Activated T-helper 17 cell treated with anti-CD3 and anti-CD28 coated beads, Interleukin-2, amount 50 U/mL, for 72 hours (primary cell): ENCODE measurements at regions not wholly inside any gene's neighbourhood (a gene's known extent, or its start where the extent isn't known, plus 50 kb on each side); places are given as distances from the start of the nearest gene placed in this dataset.

ENCODE experiments used
- ATAC-seq: fragments of 150-1000 bp; cut with Tn5 transposase; replicated peaks from 2 replicates; pipeline ENCODE4 v1.10.0; 2021; ENCODE audit warnings: mild to moderate bottlenecking, moderate library complexity
- H3K27ac Mint-ChIP-seq: one replicate; pipeline ENCODE4 v1.8.0; 2022; ENCODE audit warnings: mixed read lengths
- H3K27me3 Mint-ChIP-seq: one replicate; pipeline ENCODE4 v1.8.0; 2022; ENCODE audit warnings: mixed read lengths
- H3K36me3 Mint-ChIP-seq: one replicate; pipeline ENCODE4 v1.8.0; 2022; ENCODE audit warnings: low read depth, mild to moderate bottlenecking, mixed read lengths
- H3K4me1 Mint-ChIP-seq: one replicate; pipeline ENCODE4 v1.8.0; 2022; ENCODE audit warnings: mixed read lengths
- H3K4me3 Mint-ChIP-seq: one replicate; pipeline ENCODE4 v1.8.0; 2022; ENCODE audit warnings: mild to moderate bottlenecking, mixed read lengths
- H3K9me3 Mint-ChIP-seq: one replicate; pipeline ENCODE4 v1.8.0; 2022; ENCODE audit warnings: mixed read lengths

DNA sequence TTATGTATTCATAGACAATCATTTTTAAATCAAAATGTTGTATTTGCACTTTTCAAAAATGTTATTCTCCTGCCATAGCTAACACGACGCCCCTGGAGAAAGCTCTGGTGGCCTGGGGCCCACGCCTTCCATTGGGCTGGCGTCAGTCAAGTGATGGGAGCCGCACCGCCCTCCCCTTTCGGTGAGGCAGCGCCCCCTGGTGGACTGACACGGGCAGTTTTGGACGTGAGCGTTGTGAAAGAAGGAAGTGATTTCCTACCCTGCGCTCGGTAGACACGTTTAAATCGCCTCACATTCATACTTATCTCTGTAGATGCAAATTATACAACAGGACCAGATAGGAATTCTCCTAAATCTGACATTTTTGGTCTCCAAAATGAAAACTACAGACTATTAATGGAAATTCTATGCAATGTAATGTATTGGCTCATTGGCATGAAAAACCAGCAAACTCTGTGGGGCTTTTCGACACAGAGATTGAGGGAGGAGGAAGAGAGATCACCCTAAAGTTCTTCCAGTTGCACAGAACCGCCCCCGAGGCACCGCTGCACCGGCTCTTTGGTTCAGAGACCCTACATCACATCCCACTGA, 326.2 kb upstream of the SOX11 start:
- Mint-ChIP-seq H3K27ac (no peak overlapping the region), H3K9me3 (peaks cover 9% of the 10 kb centered on the region), H3K36me3 (no peaks in the 10 kb centered on the region), H3K4me3 (no peak overlapping the region), H3K27me3 (no peaks in the 10 kb centered on the region), H3K4me1 (no peaks in the 10 kb centered on the region)
- peak; percentile 62 for ATAC-seq

DNA sequence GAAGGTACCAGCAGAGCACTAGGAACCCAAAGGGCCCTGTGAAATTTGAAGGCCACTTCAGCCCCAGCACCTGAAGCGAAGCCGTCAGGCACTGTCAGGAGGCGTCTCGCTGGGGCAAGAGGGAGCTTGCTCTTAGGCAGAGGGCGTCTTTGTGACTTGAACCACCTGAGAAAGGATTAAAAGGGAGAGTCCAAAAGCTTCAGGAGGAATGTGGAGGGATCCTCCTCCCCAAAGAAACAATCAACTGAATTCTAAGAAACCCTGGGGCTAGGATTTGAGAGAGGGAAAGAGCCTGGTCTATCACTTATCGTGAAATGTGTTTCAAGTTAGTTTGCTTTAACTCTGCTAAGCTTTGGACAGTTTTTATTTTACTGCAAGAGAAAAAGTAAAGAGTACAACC, 324.9 kb upstream of the SOX11 start:
- peaks cover 9% of the 10 kb centered on the region for H3K9me3 Mint-ChIP-seq
- no peak for ATAC-seq
- no peak overlapping the region for H3K27ac Mint-ChIP-seq
- H3K36me3 Mint-ChIP-seq: no peaks in the 10 kb centered on the region
- H3K27me3 Mint-ChIP-seq: no peaks in the 10 kb centered on the region
- H3K4me1 Mint-ChIP-seq: no peaks in the 10 kb centered on the region
- H3K4me3 Mint-ChIP-seq: no peak overlapping the region

- ATAC-seq: no peak
- H3K27ac Mint-ChIP-seq: no peak overlapping the region
- no peaks in the 10 kb centered on the region for H3K36me3 Mint-ChIP-seq
- H3K27me3 Mint-ChIP-seq: no peaks in the 10 kb centered on the region
- H3K4me3 Mint-ChIP-seq: no peak overlapping the region
- H3K4me1 Mint-ChIP-seq: no peaks in the 10 kb centered on the region
- peaks cover 9% of the 10 kb centered on the region for H3K9me3 Mint-ChIP-seq
Observed at GRCh38 chr2:5368263-5368662, 323.9 kb upstream of the SOX11 start.

DNA sequence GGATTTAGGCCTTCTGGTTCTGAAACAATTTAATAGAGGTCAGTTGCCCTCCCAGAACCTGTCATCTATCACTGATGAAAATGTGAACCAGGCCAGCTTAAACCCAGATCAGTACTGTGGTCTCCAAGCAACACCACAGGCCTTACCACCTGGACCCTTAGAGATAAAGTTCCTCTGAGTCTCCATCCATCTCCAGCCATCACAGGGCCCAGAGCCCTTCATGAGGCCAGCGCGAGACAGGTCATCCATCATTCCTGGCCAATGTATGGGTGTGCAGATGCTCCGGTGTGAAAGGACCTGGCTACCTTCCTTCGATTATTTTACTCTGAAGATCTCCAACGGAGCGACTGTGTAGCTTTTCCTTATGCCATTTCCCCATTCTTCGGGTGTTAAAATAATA, 322.7 kb upstream of the SOX11 start:
- no peak for ATAC-seq
- Mint-ChIP-seq H3K36me3 (no peaks in the 10 kb centered on the region), H3K27ac (no peak overlapping the region), H3K27me3 (no peaks in the 10 kb centered on the region), H3K4me3 (no peak overlapping the region), H3K4me1 (no peaks in the 10 kb centered on the region), H3K9me3 (peaks cover 9% of the 10 kb centered on the region)

DNA sequence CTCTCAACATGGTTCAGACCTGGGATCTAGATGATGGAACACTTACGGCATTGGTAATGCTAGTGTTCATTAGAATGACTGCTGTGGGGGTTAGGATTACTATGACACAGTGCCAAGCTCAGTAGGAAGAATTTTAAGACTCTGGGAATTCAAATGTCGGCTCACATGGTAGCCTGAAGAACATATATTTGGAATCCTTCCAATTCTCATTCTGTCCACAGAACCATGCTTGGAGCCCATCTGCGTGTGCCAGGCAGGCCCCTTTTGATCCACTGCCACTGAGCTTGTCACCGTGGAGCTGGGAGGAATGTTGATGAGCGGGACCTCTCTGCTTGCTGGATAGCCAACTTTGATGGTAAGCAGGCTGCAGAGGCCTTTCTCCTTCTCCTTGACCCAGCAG, 322.0 kb upstream of the SOX11 start:
- Mint-ChIP-seq H3K9me3 (peaks cover 9% of the 10 kb centered on the region), H3K4me1 (no peaks in the 10 kb centered on the region), H3K36me3 (no peaks in the 10 kb centered on the region), H3K27me3 (no peaks in the 10 kb centered on the region), H3K4me3 (no peak overlapping the region), H3K27ac (no peak overlapping the region)
- ATAC-seq: no peak

- no peaks in the 10 kb centered on the region for H3K4me1 Mint-ChIP-seq
- H3K27ac Mint-ChIP-seq: no peak overlapping the region
- H3K27me3 Mint-ChIP-seq: no peaks in the 10 kb centered on the region
- peaks cover 5% of the 10 kb centered on the region for H3K9me3 Mint-ChIP-seq
- H3K36me3 Mint-ChIP-seq: no peaks in the 10 kb centered on the region
- H3K4me3 Mint-ChIP-seq: no peak overlapping the region
- no peak for ATAC-seq
Observed at GRCh38 chr2:5372141-5372540, 320.0 kb upstream of the SOX11 start.

GRCh38 chr2:5373200-5373599, 319.0 kb upstream of the SOX11 start:
- no peak for ATAC-seq
- Mint-ChIP-seq H3K27ac (no peak overlapping the region), H3K36me3 (no peaks in the 10 kb centered on the region), H3K4me1 (no peaks in the 10 kb centered on the region), H3K9me3 (peaks cover 5% of the 10 kb centered on the region), H3K4me3 (no peak overlapping the region), H3K27me3 (no peaks in the 10 kb centered on the region)

DNA sequence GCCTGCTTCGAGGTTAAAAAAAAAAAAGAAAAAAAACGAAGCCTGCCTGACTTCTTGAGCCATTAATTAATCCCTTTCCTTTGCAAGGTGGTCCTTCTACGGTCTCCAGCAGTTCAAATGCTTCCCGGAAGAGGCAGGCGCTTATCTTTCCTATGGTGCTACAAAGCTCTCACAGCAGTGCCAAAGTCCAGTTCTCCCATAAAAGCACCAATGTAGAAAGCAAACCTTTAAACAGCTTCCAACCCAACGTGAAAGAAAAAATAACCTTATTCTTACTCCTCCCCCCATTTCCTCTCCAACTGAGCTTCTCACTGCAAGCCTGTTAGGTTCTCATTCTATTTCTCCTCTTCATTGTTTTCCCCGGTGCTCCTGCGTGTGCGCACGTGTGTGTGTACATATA, 317.4 kb upstream of the SOX11 start:
- no peak overlapping the region for H3K27ac Mint-ChIP-seq
- H3K9me3 Mint-ChIP-seq: peaks cover 4% of the 10 kb centered on the region
- H3K36me3 Mint-ChIP-seq: no peaks in the 10 kb centered on the region
- no peaks in the 10 kb centered on the region for H3K27me3 Mint-ChIP-seq
- no peak for ATAC-seq
- no peaks in the 10 kb centered on the region for H3K4me1 Mint-ChIP-seq
- no peak overlapping the region for H3K4me3 Mint-ChIP-seq

DNA sequence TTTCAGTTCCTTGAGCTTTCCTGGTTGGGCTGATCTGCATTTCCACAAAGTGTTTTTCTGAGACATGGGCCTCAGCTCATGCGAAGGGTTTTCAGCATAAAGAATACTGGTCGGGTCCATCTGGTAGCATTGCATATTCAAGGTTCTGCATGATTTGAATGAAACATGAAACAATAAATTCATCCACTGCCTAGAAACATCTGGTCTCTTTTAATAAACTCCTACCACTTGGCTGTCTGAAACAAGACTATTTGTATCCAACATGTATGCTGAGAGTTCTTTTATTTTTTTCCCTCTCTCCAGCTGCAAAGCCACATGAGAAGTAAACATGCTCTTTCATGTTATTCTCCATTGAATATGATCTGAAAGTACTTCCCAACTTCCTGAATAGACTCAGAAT, 314.9 kb upstream of the SOX11 start:
- Mint-ChIP-seq H3K36me3 (no peaks in the 10 kb centered on the region), H3K4me1 (no peaks in the 10 kb centered on the region), H3K27ac (no peak overlapping the region), H3K27me3 (no peaks in the 10 kb centered on the region), H3K4me3 (no peak overlapping the region), H3K9me3 (peaks cover 4% of the 10 kb centered on the region)
- ATAC-seq: no peak

- peaks cover 4% of the 10 kb centered on the region for H3K9me3 Mint-ChIP-seq
- H3K4me3 Mint-ChIP-seq: no peak overlapping the region
Observed at GRCh38 chr2:5379811-5380210, 312.4 kb upstream of the SOX11 start.

GRCh38 chr2:5385596-5385995, 306.6 kb upstream of the SOX11 start:
- Mint-ChIP-seq H3K4me1 (no peaks in the 10 kb centered on the region), H3K36me3 (no peaks in the 10 kb centered on the region), H3K27ac (no peak overlapping the region)

More at GRCh38 chr2:5379811-5380210, 312.4 kb upstream of the SOX11 start:
- ATAC-seq: no peak
- Mint-ChIP-seq H3K36me3 (no peaks in the 10 kb centered on the region), H3K4me1 (no peaks in the 10 kb centered on the region), H3K27me3 (no peaks in the 10 kb centered on the region), H3K27ac (no peak overlapping the region)

DNA sequence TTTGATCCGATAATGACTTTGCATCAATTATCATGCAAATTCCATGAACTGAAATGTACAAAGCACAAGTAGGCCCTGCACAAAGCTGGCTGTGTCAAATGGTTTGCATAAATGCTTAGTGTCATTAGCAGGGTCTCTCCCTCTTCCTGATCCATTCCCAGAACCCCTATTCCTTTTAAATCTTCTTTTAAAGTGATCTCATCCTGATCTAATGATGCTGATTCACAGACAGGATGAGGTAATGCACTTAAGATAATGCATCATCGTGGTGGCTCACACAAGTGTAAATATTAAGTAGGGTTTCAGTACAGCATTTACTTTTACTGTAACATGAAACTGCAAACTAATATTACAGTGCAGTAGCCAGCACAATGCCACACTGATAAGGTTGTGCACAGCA, 304.8 kb upstream of the SOX11 start:
- Mint-ChIP-seq H3K27ac (no peak overlapping the region), H3K4me3 (no peak overlapping the region), H3K9me3 (peaks cover 11% of the 10 kb centered on the region)

More at GRCh38 chr2:5385596-5385995, 306.6 kb upstream of the SOX11 start:
- ATAC-seq: no peak
- Mint-ChIP-seq H3K4me3 (no peak overlapping the region), H3K27me3 (no peaks in the 10 kb centered on the region), H3K9me3 (peaks cover 11% of the 10 kb centered on the region)

GRCh38 chr2:5389740-5390139, 302.4 kb upstream of the SOX11 start:
- Mint-ChIP-seq H3K4me1 (no peaks in the 10 kb centered on the region), H3K27ac (no peak overlapping the region), H3K27me3 (no peaks in the 10 kb centered on the region), H3K4me3 (no peak overlapping the region), H3K9me3 (peaks cover 11% of the 10 kb centered on the region), H3K36me3 (no peaks in the 10 kb centered on the region)
- no peak for ATAC-seq

More for the DNA sequence above, 304.8 kb upstream of the SOX11 start:
- no peak for ATAC-seq
- no peaks in the 10 kb centered on the region for H3K4me1 Mint-ChIP-seq
- H3K36me3 Mint-ChIP-seq: no peaks in the 10 kb centered on the region
- no peaks in the 10 kb centered on the region for H3K27me3 Mint-ChIP-seq

GRCh38 chr2:5391362-5391761, 300.8 kb upstream of the SOX11 start:
- Mint-ChIP-seq H3K4me3 (no peak overlapping the region), H3K36me3 (no peaks in the 10 kb centered on the region), H3K27ac (no peak overlapping the region), H3K27me3 (no peaks in the 10 kb centered on the region), H3K4me1 (no peaks in the 10 kb centered on the region), H3K9me3 (peaks cover 15% of the 10 kb centered on the region)
- ATAC-seq: no peak

GRCh38 chr2:5392658-5393057, 299.5 kb upstream of the SOX11 start:
- H3K4me3 Mint-ChIP-seq: no peak overlapping the region

DNA sequence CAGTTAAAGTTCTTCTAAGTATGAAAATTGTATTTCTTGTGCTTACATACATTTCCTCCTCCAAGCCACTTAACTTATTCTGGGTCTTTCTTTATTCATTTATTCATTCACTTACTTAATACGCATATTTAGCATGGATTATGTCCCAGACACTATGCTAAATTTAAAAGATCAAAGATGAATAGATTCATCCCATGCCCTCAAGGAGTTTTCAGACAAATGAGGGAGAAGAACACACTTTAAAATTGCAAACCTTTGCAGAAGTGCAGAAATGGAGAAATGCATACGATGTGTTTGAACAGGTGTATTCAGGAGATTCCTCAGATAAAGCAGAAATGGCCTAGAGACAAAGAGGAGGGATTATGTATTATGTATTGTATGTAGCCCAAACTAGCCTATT, 298.7 kb upstream of the SOX11 start:
- no peaks in the 10 kb centered on the region for H3K4me1 Mint-ChIP-seq
- peaks cover 4% of the 10 kb centered on the region for H3K27me3 Mint-ChIP-seq
- ATAC-seq: no peak
- H3K36me3 Mint-ChIP-seq: no peaks in the 10 kb centered on the region
- H3K27ac Mint-ChIP-seq: no peak overlapping the region
- H3K9me3 Mint-ChIP-seq: peaks cover 10% of the 10 kb centered on the region
- no peak overlapping the region for H3K4me3 Mint-ChIP-seq

More at GRCh38 chr2:5392658-5393057, 299.5 kb upstream of the SOX11 start:
- Mint-ChIP-seq H3K4me1 (no peaks in the 10 kb centered on the region), H3K9me3 (peaks cover 13% of the 10 kb centered on the region), H3K27me3 (peaks cover 4% of the 10 kb centered on the region), H3K27ac (no peak overlapping the region), H3K36me3 (no peaks in the 10 kb centered on the region)
- ATAC-seq: no peak
